ENCODE measurements at regions not wholly inside any gene's neighbourhood (a gene's known extent, or its start where the extent isn't known, plus 50 kb on each side); places are given as distances from the start of the nearest gene placed in this dataset.
A peak's percentile ranks its signal among the peaks of the same experiment; 100 is the strongest.

DNA sequence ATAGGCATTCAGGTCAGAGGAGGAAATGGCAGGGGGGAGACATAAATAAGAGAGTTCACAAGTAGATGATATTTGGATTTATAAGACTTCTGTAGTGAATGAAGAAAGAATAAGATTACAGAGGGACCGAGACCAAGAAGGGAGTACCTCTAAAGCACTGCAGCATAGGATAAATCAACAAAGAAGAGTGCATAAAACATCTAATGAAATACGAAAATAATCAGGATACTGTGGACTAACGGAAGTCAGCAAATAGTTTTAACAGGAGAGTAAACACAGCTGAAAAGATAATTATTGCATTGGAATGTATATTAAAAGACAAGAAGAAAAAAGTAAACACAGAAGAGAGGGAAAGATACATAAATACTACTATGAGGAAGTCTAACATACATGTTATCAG is 921.9 kb upstream of the PRMT6 start:
- no peaks in the 10 kb centered on the region for H3K9me3 Mint-ChIP-seq
- H3K4me1 Mint-ChIP-seq, result peaks cover 13% of the 10 kb centered on the region
- peak overlapping the region; percentile 66 to 88 (median 78) for H3K27ac Mint-ChIP-seq
- no peaks in the 10 kb centered on the region for H3K27me3 Mint-ChIP-seq (ENCODE audit: low read depth)
- TF ChIP-seq, protein P1, sequence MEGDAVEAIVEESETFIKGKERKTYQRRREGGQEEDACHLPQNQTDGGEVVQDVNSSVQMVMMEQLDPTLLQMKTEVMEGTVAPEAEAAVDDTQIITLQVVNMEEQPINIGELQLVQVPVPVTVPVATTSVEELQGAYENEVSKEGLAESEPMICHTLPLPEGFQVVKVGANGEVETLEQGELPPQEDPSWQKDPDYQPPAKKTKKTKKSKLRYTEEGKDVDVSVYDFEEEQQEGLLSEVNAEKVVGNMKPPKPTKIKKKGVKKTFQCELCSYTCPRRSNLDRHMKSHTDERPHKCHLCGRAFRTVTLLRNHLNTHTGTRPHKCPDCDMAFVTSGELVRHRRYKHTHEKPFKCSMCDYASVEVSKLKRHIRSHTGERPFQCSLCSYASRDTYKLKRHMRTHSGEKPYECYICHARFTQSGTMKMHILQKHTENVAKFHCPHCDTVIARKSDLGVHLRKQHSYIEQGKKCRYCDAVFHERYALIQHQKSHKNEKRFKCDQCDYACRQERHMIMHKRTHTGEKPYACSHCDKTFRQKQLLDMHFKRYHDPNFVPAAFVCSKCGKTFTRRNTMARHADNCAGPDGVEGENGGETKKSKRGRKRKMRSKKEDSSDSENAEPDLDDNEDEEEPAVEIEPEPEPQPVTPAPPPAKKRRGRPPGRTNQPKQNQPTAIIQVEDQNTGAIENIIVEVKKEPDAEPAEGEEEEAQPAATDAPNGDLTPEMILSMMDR (IDR thresholded peaks at IDR 0.05; ENCODE audit: unreplicated experiment in 3 of 3), result no peak
- no peaks in the 10 kb centered on the region for H3K36me3 Mint-ChIP-seq (ENCODE audit: low read depth)
- peak overlapping the region in 2 of 3 experiments; percentile 1 to 2 for H3K4me3 Mint-ChIP-seq

DNA sequence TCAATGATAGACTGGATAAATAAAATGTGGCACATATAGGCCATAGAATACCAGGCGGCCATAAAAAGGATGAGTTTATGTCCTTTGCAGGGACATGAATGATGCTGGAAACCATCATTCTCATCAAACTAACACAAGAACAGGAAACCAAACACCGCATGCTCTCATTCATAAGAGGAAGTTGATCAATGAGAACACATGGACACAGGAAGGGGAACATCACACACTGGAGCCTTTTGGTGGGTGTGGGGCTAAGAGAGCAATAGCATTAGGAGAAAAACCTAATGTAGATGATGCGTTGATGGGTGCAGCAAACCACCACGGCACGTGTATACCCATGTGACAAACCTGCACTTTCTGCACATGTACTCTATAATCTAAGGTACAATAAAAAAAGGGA is 883.4 kb upstream of the PRMT6 start:
- Mint-ChIP-seq H3K9me3 (peaks cover 8% of the 10 kb centered on the region), H3K4me3 (no peak overlapping the region), H3K27ac (no peak overlapping the region), H3K36me3 (ENCODE audit: low read depth) (no peaks in the 10 kb centered on the region), H3K4me1 (no peaks in the 10 kb centered on the region), H3K27me3 (ENCODE audit: low read depth) (no peaks in the 10 kb centered on the region)
- TF ChIP-seq, protein P1 (IDR thresholded peaks at IDR 0.05; ENCODE audit: unreplicated experiment in 3 of 3), result no peak

DNA sequence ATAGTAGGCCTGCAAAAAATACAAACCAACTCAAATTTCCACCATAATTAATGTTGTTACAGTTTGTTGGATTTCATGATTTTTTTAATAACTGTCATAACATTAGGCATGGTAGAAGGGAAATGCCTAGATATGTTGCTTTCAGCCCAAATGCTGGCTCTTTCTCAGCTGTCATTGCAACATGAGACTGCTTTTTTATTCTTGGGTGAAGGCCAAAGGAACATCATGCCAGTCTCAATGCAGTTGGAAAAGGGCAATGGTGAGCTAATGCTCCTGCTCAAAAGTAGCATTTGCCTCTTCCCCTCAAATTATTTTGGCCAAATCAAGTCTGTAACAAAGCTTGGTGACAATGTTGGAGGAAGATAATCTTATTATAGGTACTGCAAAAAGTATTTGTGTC is 877.7 kb upstream of the PRMT6 start:
- Mint-ChIP-seq H3K9me3 (peaks cover 5% of the 10 kb centered on the region), H3K4me3 (no peak overlapping the region), H3K4me1 (no peaks in the 10 kb centered on the region), H3K27ac (no peak overlapping the region), H3K36me3 (ENCODE audit: low read depth) (no peaks in the 10 kb centered on the region), H3K27me3 (ENCODE audit: low read depth) (no peaks in the 10 kb centered on the region)
- TF ChIP-seq, protein P1 (IDR thresholded peaks at IDR 0.05; ENCODE audit: unreplicated experiment in 3 of 3), result no peak

DNA sequence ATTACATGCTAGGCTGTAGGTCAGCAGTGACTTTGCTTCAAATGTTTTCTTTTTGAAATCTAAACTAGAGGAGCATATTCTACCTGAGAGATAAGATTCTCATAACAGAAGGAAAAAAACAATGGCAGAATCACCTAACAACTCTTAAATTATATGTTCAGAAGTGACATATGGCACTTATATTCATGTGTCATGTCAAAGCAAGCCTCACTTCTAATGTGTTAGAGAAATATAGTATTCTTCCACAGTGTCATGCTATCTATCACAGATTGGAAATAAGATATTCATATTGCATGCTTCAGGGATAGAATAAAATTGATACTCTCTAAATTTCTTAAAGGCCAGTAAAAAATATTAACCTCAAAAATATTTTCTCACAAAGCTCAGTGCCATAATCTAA is 874.6 kb upstream of the PRMT6 start:
- no peaks in the 10 kb centered on the region for H3K27me3 Mint-ChIP-seq (ENCODE audit: low read depth)

DNA sequence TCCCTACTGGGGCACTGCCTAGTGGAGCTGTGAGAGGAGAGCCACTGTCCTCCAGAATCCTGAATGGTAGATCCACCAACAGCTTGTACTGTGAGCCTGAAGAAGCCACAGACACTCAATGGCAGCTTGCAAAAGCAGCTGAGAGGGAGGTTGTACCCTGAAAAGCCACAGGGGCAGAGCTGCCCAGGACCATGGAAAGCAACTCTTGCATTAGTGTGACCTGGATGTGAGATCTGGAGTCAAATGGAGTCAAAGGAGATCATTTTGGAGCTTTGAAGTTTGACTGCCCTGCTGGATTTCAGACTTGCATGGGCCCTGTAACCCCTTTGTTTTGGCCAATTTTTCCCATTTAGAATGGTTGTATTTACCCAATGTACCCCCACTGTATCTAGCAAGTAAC is 871.4 kb upstream of the PRMT6 start:
- no peaks in the 10 kb centered on the region for H3K4me1 Mint-ChIP-seq
- no peaks in the 10 kb centered on the region for H3K36me3 Mint-ChIP-seq (ENCODE audit: low read depth)
- no peaks in the 10 kb centered on the region for H3K27me3 Mint-ChIP-seq (ENCODE audit: low read depth)
- no peak overlapping the region for H3K27ac Mint-ChIP-seq
- no peak overlapping the region for H3K4me3 Mint-ChIP-seq
- TF ChIP-seq, protein P1 (IDR thresholded peaks at IDR 0.05; ENCODE audit: unreplicated experiment in 3 of 3), result no peak
- H3K9me3 Mint-ChIP-seq, result peaks cover 9% of the 10 kb centered on the region

More for the DNA sequence above, 874.6 kb upstream of the PRMT6 start:
- H3K9me3 Mint-ChIP-seq, result peaks cover 9% of the 10 kb centered on the region
- TF ChIP-seq, protein P1 (IDR thresholded peaks at IDR 0.05; ENCODE audit: unreplicated experiment in 3 of 3), result no peak
- H3K36me3 Mint-ChIP-seq (ENCODE audit: low read depth), result no peaks in the 10 kb centered on the region
- H3K27ac Mint-ChIP-seq, result no peak overlapping the region
- H3K4me1 Mint-ChIP-seq, result no peaks in the 10 kb centered on the region
- H3K4me3 Mint-ChIP-seq, result no peak overlapping the region

DNA sequence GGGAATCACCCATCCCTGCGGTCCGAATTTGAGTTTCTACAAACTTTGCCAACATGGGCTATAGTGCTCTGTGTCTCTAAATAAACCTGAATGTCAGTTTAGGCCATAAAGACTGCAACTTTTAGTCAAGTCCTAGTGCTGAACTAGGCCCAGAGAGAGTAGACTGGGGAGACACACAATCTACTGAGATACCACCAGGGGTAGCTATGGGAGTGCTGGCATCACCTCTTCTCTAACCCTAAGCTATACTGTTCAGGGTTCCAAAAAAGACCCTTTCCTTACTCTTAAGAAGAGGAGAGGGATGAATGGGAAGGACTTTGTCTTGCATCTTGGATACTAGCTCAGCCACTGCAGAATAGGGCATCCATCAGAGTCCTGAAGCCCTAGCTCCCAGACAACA is 866.7 kb upstream of the PRMT6 start:
- Mint-ChIP-seq H3K4me3 (no peak overlapping the region), H3K9me3 (peaks cover 26% of the 10 kb centered on the region), H3K27ac (no peak overlapping the region), H3K27me3 (ENCODE audit: low read depth) (no peaks in the 10 kb centered on the region), H3K4me1 (no peaks in the 10 kb centered on the region), H3K36me3 (ENCODE audit: low read depth) (no peaks in the 10 kb centered on the region)
- TF ChIP-seq, protein P1 (IDR thresholded peaks at IDR 0.05; ENCODE audit: unreplicated experiment in 3 of 3), result no peak
